Fibroblast of skin of back (primary cell): ENCODE measurements at regions not wholly inside any gene's neighbourhood (a gene's known extent, or its start where the extent isn't known, plus 50 kb on each side); places are given as distances from the start of the nearest gene placed in this dataset.
"Not testable (repeated sequence)": the region's sequence is repeated elsewhere in the genome, so short reads cannot be mapped to it uniquely, and the experiment has no call there.

Source experiments
- DNase-seq: peaks from one replicate; pipeline ENCODE4 v3.0.0-alpha.2; 2013

DNA sequence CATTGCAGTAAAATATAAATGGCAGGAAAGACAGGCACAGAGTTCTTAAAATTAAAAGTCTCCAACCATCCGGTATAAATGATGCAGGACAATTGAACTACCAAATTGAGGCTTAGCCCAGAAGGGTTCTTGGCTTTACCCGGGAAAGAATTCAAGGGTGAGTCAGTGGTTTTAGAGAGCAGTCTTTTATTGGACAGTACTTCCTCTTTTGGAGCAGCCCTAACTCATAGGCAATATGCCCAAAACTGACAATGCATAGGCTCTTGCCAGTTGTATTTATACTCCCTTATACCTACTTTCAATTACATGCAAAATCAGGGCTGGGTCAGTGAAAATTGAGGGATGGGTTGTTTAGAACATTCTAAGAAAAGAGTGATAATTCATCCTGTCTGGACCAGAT, 1628.9 kb upstream of the PRMT6 start:
- peak; percentile 1 for DNase-seq

DNA sequence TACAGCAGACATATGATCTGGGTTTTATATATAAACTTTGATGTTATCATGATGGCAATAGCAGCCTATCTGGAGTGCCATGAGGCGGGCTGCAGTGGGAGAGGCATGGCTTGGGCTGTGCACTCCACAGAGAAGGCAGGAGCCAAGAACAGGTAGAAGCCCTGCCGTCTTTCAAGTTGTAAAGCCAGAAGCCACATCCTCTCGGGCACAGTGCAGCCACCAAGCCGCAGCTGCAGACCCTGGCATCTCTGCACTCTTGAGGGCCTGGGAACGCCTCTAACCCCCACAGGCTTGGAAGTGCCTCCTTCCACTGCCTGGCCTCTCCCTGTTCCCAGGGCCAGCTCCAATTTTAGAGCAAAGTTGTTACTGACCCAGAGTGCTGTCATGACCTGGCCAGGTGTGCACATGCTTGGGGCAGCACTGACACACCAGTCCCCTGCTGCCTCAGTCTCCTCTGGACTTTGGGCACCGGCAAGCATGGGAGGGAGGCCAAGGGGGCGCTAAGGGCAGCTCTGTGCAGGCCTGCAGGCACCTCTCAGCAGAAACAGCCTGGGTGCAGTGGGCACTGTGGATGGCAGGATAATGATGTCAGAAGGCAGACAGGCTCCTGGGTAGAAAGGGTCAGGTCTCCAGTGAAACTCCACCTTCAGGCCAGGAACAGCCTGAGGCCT, 1619.8 kb upstream of the PRMT6 start:
- DNase-seq = no peak

DNA sequence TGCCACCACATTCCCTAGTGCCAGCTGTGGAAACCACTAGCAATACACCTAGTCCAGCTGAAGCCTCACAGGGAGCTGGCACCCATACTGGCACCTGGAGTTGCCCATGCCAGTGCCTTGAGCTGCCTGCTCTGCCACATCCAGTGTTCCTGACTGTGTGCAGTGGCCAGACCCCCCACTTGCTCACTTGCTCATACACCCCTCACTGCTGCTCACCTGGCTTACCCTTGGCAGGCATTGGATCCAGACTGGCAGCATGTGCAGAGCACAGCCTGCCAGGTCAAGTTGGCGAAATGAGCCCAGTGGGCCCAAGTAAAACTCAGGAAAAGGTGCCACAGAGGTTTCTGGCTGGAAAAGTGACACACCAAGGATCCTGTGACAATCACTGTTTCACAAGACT, 1618.6 kb upstream of the PRMT6 start:
- DNase-seq = no peak

DNA sequence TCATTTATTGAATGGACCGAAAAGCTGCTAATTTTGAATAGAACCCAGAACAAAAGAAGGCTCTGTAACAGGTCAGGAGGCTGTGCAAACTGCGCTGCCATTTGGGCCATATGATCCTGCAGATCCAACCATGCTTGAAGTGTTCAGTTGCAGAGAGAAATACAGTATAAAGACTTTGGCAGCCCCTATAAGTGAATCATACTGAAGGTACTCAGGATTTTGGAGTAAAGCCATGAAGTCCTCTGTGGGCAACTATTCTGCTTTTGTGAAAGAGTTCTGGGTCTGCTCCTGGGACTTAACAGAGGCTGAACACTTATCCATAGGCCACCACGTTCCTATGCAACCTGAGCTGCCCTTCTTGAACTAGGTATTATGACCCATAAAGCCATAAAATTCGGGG, 1613.6 kb upstream of the PRMT6 start:
- DNase-seq = no peak

DNA sequence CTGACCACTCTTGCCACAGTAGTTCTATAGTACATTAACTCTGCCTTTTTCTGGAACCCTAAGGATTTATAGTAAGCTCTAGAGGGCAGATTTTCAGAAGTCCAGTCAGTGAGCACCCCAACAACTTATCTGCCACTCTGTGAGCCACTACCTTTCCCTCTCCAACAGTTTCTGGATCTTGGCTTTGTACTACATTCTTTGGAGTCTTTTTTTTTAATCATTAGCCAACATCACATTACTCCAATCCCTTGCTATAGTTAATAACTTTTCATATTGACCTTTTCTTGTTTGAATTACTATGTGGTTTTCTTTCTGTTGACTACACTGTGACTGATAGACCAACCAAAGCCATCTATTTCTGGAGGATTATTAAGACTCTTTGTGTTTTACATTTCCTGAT, 1596.7 kb upstream of the PRMT6 start:
- no peak for DNase-seq

DNA sequence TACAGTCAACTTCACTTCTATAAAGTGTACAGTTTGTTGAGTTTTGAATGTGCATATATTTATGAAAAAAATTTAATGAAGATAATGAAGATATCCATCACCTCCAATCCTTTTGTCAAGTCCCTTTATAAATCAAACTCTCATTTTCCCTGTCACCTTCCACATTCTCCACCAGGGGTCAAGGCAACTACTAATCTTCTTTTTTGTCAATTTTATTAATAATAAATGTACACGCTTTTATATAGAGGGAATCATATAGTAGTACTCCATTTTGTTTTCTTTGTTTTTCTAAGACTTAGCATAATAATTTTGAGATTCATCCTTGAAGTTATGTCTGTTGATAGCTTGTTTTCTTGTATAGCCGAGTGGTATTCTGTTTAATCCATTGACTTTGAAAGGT, 1594.2 kb upstream of the PRMT6 start:
- DNase-seq = no peak

DNA sequence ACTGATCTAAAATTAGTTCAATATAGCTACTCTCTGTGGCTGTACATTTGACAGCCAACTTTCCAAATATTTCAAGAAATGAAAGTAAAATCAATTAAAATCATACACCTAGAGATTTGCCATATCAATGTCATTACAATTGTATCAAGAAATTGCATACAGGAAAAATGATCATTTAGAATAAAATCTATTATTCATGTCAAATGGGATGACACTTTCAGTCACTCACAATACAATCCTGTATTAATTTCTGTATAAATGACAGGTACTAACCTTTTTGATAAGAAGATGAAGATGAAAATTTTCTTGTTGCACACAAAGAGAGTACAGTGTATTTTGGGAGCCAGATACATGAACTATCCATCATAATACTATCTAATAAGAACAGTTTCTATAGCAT, 1588.9 kb upstream of the PRMT6 start:
- DNase-seq = no peak

DNA sequence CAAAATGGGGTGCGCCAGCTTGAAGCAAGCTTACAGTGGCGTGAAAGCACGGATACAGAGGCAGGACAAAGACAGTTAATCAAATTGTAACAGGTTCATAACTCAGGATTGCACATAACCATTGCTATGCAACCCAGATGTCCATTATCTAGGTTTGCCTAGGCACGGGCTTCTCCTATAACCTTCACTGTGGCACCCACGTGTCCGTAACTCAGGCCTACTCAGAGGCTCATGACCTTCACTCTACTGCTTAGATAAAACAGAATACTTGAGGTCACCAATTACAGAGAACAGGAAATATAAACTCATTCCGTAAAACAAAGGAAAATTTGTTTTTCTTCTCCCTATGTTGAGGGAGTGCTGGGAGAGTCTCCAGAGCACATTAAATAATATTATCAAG, 1585.9 kb upstream of the PRMT6 start:
- not testable (repeated sequence) for DNase-seq

DNA sequence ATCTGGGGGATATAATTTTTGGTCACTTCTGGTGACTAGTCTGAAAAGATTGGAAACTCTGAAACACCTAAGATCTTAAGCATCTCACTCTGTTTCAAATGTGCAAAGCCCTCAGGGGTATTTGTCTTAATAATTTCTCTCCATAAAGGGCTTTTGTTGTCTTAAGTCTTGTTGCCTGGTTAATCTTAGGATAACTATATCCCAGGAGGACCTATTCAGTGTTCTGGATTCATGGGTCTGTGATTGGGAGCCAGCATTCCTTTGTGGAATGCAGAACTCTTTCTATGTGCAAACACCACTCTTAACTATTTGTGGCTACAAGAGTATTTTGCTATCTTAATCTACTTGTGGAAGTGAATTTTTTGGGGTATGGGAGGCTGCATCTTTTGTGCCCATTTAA, 1573.0 kb upstream of the PRMT6 start:
- DNase-seq = peak; percentile 75

DNA sequence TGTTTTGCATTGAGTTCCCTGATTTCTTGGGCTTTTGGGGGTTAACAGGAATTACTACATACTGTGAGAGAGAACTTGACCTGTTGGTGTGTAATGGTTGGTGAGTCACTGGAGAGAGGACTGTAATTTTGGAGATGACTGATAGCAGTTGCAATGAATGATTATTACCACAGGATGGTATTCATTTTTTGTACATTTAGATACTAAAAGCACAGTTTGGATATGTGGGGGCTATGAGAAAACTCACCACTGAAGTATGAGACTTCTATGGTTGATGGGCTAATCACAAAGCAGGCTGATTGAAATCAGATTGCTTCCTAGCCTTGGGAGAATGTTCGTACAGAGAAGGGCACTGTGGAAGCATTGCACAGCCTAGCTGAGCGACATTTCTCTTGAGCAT, 1571.3 kb upstream of the PRMT6 start:
- DNase-seq = peak; percentile 91

DNA sequence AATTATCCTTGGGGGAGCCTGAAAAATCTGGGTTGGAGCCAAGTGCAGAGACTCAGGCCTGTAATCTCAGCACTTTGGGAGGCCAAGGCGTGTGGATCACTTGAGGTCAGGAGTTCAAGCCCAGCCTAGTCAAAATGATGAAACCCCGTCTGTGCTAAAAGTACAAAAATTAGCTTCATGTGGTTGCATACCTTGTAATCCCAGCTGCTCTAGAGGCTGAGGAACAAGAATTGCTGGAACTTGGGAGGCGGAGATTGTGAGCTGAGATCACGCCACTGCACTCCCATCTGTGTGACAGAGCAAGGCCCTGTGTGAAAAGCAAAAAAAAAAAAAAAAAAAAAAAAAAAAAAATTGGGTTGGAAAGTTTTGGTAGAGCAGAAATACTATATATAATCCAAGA, 1563.6 kb upstream of the PRMT6 start:
- DNase-seq = peak; percentile 23

DNA sequence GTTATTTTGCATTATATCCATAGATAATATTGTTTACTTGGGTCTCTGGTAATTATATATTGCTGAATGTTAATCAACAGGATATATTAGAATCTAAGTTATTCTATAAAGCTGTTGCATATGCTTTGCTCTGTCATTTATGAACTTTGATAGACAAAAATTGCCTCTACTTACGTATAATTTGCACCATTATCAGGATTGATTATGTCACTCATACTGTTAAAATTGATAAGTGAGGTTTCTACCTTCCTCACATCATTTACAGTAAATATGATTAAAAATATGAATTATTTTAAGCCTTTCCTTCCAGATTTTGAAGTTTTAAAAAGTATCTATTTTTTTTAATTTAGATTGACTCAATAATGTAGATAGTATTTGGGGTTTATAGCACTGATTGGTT, 1540.4 kb upstream of the PRMT6 start:
- no peak for DNase-seq

DNA sequence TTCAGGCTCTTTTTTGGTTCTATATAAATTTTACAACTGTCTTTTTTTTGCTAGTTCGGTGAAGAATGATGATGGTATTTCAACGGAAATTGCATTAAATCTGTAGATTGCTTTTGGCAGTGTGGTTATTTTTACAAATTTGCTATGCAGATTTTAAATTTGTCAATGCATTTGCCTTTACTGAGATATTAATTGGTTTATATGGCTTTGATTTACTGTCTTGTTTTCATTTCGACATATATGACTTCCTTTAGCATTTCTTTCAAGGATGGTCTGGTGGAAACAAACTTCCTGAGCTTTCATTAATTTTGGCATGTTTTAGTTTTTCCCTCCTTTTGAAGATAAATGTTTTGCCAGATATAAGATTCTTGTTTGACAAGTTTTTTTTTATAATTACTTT, 1522.5 kb upstream of the PRMT6 start:
- no peak for DNase-seq

DNA sequence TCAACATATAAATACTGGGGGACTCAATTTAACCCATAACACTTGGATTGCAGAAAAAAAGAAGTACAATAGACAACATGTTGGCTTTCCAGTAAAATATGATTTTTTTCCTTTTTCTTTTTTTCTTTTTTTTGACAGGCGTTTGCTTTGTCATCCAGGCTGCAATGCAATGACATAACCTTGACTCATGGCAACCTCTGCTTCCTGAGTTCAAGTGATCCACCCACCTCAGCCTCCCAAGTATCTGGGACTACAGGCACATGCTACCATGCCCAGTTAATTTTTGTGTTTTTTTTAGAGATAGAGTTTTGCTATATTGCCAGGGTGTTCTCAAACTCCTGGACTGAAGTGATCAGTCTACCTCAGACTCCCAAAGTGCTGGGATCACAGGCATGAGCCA, 1512.0 kb upstream of the PRMT6 start:
- DNase-seq = peak; percentile 78

DNA sequence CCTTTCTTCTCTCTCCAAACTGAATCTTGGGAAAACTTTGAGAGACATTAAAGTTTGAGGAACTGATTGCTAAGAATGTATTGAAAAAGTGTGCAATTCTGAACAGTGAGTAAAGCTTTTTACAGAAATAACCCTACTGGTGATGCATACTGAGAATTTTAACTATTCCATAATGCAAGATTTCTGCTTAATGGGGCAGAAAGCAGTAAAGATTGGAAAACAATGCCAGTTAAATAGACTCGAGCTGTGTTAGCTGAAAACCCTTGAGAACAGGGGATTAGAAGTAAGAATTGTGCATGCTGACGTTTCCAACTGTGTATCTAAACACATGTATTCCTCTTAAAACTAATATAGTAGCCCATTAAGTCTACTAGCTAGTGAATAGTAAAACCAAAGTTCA, 1500.2 kb upstream of the PRMT6 start:
- DNase-seq = no peak

DNA sequence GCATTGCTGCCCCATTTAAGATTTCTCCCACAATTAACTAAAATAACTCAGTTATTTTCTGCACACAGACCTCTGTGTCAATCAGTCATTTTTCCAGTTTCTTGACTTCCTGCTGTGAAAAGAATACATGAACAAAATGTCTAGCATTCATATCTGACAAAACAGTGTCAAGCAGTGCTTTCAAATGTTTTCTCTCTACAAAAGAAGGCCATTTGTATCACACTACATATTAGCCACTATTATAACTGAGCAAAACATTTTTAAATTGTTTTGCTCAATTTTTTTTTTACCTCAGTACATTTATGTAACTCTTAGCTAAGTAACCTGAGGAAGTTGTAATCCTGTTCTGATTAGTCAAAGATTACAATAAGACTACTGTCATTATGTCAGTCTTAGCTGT, 1498.5 kb upstream of the PRMT6 start:
- DNase-seq = no peak

DNA sequence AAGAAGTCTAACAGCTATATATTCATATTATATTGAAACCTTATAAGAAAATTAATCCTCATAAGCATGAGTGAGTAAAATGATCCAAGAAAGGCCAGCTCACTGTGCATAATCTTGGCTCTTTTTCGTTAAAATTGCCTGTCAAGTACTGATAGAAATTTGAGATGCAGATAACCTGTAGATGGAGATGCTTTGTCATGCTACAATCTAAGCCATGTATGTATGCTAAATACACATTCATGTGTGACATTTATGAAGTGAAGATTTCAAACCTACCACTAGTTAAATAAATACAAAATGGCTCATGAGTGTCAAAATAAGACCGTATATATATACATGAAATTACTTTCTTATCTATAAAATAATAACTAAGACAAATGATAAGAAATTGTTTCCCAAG, 1491.5 kb upstream of the PRMT6 start:
- no peak for DNase-seq

DNA sequence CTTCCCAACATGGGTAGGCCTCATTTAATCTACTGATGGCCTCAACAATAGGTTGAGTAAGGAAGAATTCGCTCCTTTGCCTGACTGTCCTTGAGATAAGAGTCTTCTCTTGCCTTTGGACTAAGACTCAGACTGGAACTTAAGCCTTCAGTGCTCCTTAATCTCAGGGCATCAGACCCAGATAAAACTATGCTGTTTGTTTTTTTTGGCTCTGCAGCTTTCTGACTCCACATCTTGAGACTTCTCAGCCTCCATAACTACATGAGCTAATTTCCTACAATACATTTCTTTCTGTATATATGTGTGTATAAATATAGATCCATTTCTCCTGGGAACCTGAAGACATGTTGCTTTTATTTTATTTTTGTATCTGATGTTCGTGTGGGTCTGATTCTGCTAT, 1470.7 kb upstream of the PRMT6 start:
- peak; percentile 83 for DNase-seq

DNA sequence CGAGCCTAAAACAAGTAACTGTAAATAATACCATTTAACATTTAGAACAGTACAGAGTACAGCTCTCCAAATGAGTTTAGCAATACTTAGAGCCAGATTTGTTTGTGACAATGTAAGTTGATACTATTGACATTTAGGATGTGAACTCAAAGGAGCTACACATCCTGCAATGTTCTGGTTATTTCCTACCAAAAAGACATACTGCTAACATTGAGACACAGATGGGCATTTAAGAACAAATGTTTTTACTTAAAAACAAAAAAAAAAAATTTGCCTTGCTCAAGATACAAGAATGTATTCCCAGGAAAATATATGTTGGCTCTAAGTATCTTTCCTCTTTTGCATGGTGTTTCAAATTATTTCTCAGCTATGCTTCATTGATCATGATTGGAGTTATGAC, 1464.8 kb upstream of the PRMT6 start:
- no peak for DNase-seq

DNA sequence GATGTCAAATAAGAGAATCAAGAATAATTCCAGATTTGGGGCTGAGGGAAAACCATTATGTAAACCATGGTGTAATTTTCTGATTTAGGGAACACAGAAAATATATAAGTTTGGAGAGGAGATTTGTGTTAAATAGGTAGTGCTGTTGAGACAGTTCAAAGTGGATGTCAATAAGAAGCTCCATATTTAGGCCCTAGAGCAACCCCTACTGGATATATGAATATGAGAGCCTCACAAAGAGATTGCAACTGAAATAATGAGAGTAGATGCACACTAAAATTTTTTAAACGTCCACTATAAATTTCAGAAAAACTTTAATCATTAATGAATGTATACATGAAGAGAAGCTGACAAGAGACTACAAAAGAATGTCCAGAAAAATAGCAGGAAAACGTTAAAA, 1447.8 kb upstream of the PRMT6 start:
- peak; percentile 30 for DNase-seq

DNA sequence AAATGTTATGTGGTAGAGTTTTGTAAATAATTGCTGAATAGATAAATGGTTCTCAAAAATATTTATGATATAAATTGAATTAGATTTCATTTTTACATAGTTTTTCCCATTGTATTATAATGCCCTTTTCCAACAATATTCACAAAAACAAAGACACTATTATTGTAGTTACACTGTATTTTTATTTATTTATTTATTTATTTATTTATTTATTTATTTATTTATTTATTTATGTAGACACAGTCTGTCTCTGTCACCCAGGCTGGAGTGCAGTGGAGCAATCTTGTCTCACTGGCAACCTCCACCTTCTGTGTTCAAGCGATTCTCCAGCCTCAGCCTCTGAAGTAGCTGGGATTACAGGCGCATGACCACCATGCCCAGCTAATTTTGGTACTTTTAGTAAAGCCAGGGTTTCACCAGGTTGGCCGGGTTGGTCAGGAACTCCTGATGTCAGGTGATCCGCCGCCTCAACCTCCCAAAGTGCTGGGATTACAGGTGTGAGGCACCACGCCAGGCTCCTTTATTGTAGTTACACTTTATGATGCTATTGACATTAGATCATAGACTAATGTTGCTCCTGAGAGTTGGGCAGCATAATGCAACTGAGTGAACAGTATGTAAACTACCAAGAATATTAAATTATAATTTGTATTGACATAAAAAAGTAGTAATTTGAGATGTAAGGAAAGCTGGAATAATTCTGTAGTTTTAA, 1430.0 kb upstream of the PRMT6 start:
- no peak for DNase-seq

DNA sequence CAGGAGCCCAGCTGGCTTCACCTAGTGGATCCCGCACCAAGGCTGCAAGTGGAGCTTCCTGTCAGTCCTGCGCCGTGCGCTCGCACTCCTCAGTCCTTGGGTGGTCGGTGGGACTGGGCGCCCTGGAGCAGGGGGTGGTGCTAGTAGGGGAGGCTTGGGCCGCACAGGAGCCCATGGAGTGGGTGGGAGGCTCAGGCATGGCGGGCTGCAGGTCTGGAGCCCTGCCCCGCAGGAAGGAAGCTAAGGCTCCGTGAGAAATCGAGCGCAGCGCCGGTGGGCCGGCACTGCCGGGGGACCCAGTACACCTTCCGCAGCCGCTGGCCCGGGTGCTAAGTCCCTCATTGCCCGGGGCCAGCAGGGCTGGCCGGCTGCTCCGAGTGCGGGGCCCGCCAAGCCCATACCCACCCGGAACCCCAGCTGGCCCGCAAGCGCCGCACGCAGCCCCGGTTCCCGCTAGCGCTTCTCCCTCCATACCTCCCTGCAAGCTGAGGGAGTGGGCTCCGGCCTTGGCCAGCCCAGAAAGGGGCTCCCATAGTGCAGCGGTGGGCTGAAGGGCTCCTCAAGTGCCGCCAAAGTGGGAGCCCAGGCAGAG, 1425.2 kb upstream of the PRMT6 start:
- DNase-seq = not testable (repeated sequence)

DNA sequence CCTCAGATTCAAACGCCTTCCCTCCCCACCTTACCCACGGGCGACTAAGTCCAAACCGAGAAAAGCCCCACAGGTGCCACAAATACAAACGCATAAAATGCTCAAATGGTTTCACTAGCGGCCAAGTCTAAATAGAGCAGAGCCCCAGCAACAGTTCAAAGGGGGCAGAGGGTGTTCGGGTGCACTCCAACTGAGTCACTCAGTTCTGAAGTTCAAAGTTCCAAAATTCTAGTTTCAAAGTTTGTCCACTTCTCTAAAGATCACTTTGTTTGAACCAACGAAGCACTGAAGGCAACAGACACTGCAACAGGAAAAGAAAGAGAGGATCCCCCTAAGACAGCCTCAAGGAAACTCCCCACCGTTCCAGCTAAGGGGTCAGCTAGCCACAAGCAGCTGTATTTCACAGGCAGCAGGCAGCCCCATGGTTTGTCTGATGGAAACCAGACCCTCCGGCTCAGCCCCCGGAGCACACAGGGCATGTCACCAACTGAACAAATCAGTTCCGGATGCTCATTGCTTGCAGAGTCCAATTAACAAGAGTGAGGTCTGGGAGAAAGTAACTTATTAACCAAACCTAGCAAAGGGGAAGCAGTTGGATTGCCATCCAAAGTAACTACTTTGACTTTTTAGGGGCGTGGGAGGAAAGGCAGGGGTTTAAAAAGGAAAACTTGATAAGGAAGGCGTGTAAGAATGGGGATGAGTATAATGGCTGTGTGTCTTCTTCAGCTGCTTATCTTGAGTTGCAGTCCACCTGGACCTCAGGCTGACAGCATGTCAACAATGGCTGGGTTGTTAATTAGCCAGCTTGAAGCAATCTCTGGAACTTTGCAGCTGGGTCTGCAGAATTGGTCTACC, 1423.9 kb upstream of the PRMT6 start:
- DNase-seq = no peak
